HL-60 (cell line): ENCODE measurements at regions not wholly inside any gene's neighbourhood (a gene's known extent, or its start where the extent isn't known, plus 50 kb on each side); places are given as distances from the start of the nearest gene placed in this dataset.

Experiments used
- DNase-seq, 2 experiments: peaks; one replicate each; pipeline ENCODE4 v3.0.0-alpha.2; 2010 to 2020; ENCODE audit warnings: low read depth in 1 of 2, low spot score in 1 of 2
- H3K27ac ChIP-seq: fragments of 250-450 bp; sonication (Bioruptor Pico); replicated peaks from 2 replicates; pipeline ENCODE4 v1.5.1; 2020; ENCODE audit warnings: mild to moderate bottlenecking, moderate library complexity
- H3K27me3 ChIP-seq: fragments of 250-450 bp; sonication (Bioruptor Pico); 2 replicates; pipeline ENCODE4 v1.5.1; 2021; ENCODE audit warnings: mild to moderate bottlenecking, moderate library complexity; ENCODE audit not compliant: insufficient read depth, poor library complexity, severe bottlenecking
- H3K4me3 ChIP-seq: replicated peaks from 2 replicates; pipeline ENCODE4 v1.5.1; 2011; ENCODE audit warnings: mild to moderate bottlenecking, control low read depth, low read length; ENCODE audit not compliant: insufficient read depth
- CTCF ChIP-seq: IDR thresholded peaks from one replicate; pipeline ENCODE4 v1.5.1; 2011; ENCODE audit warnings: low read length, control low read depth, inconsistent platforms; ENCODE audit not compliant: insufficient read depth
- GABPA ChIP-seq: IDR thresholded peaks from 2 replicates; pipeline ENCODE4 v1.6.1; 2012; ENCODE audit warnings: low read depth
- POLR2AphosphoS5 ChIP-seq: IDR thresholded peaks from 2 replicates; pipeline ENCODE4 v1.6.1; 2012; ENCODE audit warnings: low read depth
- REST ChIP-seq: IDR thresholded peaks from 2 replicates; pipeline ENCODE4 v1.6.1; 2012; ENCODE audit warnings: low read depth; ENCODE audit not compliant: insufficient replicate concordance
- SPI1 ChIP-seq: IDR thresholded peaks from 2 replicates; pipeline ENCODE4 v1.6.1; 2012; ENCODE audit warnings: low read depth, mild to moderate bottlenecking, borderline replicate concordance

- Histone ChIP-seq H3K27me3 (no peaks in the 10 kb centered on the region), H3K4me3 (no peak overlapping the region), H3K27ac (no peak overlapping the region)
- no peak for TF ChIP-seq GABPA
- TF ChIP-seq REST: no peak
- no peak for TF ChIP-seq POLR2AphosphoS5
- no peak for TF ChIP-seq SPI1
- TF ChIP-seq CTCF: no peak
- no peak for DNase-seq
These were observed 277.6 kb upstream of the KLHL1 start for GRCh38 chr13:70385852-70386251.

GRCh38 chr13:70384156-70384555 lies 275.9 kb upstream of the KLHL1 start:
- no peak overlapping the region for H3K27ac ChIP-seq
- no peak for DNase-seq
- no peaks in the 10 kb centered on the region for H3K27me3 ChIP-seq
- H3K4me3 ChIP-seq: no peak overlapping the region
- no peak for TF ChIP-seq GABPA
- no peak for TF ChIP-seq CTCF
- TF ChIP-seq SPI1: no peak
- TF ChIP-seq POLR2AphosphoS5: no peak
- TF ChIP-seq REST: no peak

- H3K27me3 ChIP-seq: no peaks in the 10 kb centered on the region
- H3K27ac ChIP-seq: no peak overlapping the region
- DNase-seq: no peak
- H3K4me3 ChIP-seq: no peak overlapping the region
- TF ChIP-seq SPI1: no peak
- TF ChIP-seq CTCF: no peak
- no peak for TF ChIP-seq REST
- no peak for TF ChIP-seq GABPA
- TF ChIP-seq POLR2AphosphoS5: no peak
These were observed 272.6 kb upstream of the KLHL1 start for GRCh38 chr13:70380809-70381208.
